DMS 273 (cell line): ENCODE measurements at regions not wholly inside any gene's neighbourhood (a gene's known extent, or its start where the extent isn't known, plus 50 kb on each side); places are given as distances from the start of the nearest gene placed in this dataset.

Source experiments
- DNase-seq: peaks from one replicate; lab custom pipeline; 2025; ENCODE audit not compliant: unreplicated experiment; lab: John Stamatoyannopoulos, UW

DNA sequence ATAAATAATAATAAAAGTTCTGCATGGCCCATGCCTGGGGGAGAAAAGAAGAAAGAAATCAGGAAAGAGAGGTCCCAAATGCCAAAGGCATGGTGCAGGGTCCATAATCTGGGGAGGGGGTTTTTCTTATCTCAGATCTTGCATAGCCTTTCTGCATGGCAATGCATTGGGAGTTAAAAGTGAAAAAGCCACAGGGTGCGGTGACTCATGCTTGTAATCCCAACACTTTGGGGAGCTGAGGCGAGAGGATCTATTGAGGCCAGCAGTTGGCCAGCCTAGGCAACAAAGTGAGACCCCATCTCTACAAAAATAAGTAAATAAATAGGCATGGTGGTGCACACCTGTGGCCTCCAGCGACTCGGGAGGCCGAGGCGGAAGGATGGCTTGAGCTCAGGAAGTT lies 76.8 kb upstream of the GATA2 start:
- DNase-seq: no peak

DNA sequence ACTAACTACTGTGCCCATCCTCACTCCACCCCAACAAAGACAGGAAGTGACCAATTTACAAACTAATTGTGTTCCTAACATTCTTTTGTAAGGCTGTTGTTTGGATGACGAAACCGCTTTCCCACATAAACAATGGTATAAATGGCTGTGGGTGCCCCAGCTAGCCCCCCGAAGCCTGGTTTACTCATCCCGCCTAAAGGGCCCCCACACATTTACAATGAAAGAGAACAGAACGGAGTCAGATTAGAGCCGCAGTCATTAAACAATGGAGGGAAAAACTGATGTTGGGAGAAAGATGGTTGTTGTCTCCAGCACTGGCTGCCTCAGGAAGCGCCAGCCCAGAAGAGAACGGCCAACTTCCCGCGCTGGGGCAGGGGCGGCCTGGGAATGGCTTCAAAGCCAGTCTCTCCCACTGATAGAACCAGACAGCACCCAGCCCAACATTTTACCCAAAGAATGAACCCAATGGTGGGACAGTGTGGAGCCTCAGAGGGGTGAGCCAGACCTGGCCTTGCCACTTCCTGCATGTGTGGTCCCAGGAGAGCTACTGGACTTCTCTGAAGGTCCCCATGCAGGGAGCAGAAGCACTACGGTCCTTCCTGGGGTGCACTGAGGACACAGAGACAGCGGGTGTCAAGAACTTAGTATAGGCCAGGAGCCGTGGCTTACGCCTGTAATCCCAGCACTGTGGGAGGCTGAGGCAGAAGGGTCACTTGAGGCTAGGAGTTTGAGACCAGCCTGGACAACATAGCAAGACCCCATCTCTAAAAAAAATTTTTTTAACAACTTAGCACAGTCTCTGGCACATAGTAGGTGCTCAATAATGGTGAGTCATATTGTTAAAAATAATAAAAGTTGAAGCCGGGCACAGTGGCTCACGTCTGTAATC lies 75.8 kb upstream of the GATA2 start:
- DNase-seq: no peak

DNA sequence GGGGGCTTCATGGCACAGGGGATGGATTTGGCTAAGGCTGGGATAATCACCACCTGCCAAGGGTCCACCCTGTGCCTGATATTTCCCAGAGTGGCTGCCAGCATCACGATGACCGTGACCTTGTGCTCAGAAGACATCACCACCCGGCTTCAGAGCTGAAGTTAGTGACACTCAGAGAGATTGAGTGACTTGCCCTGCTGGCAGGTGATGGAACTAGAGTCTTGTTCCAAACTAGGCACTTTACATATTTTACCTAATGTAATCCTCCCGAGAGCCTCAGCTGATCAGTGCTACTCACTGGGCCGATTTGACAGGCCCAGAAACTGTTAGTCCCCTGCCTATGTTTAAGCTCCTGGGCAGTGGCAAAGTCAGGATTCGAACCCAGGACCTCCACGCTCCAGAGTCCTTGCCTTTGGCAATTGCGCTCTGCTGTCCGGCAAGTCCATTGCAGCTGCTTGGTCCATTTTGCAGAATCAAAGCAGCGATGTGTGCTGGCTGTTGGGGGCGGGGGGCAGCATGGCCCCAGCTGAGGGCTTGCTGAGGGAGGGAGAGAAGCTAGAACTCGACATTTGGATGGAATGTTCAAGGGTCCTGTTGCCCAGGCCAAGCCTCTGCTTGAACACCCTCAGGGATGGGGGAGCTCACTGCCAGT lies 74.8 kb upstream of the GATA2 start:
- DNase-seq: peak; percentile 40

DNA sequence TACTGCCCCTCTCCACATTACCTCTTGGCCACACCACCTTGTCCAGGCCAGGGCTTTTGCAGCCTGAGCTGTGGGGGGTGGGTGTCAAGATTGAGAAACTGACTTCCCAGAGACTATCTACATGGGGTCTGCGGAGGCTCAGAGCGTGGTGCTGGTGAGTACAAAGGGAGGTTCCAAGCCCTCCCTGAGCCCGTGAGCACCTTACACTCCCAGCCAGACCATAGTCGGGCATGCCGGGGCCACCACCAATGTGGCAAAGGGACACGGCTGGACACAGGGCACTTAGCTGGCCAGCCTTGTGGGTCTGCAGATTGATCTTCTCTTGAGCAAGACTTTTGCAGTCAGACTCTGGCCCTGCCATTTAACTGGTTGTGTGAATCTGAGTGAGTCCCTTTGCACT lies 74.1 kb upstream of the GATA2 start:
- DNase-seq: no peak

DNA sequence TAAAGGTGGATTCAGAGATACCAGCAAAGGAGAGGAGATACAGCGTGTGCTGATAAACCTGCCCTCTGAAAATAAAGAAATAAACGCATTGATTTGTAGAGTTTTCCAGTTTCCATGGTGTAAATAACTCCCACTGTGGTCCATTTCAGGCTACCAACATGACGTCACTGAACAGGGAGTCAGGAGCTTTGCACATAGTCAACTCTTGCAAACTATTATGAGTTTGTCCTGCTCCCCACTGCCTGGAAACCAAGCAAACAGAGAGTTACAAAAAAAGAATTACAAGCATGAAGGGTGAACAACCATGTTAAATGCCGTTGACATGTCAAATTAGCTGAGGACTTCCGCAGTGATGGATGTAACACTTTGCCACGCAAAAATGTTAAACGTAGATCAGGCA lies 70.4 kb upstream of the GATA2 start:
- no peak for DNase-seq

DNA sequence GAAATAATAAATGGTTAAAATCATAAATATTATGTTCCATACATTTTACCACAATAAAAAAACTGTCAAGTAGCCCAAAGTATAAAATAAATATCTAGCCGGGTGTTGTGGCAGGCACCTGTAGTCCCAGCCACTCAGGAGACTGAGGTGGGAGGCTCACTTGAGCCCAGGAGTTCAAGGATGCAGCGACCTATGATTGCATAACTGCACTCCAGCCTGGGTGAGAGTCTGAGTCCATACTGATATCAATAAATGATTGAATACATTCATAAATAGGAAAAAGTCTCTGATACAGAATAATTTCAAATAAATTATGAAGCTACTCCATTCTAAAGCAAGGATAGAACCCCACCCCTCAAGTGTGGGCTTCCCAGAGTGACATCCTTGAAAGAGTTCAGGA lies 68.5 kb upstream of the GATA2 start:
- DNase-seq: no peak

DNA sequence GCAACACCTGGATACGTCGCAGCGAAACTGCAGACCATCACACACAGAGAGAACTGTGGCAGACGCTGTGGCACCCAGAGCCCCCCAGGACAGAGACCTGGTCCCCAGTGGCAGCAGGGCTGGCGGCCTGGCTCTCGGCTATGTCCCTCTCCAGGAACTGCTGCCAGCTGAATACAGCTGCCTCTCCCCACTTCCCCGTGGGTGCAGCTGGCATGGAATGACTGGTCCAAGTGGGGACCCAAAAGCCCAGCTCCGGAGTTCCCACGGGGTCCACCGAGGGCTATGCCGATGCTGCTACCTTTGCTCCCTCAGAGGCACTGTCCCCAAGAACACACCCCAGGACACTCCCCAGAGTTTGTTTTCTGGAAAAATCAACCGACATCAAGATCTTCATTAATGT lies 67.8 kb upstream of the GATA2 start:
- no peak for DNase-seq

DNA sequence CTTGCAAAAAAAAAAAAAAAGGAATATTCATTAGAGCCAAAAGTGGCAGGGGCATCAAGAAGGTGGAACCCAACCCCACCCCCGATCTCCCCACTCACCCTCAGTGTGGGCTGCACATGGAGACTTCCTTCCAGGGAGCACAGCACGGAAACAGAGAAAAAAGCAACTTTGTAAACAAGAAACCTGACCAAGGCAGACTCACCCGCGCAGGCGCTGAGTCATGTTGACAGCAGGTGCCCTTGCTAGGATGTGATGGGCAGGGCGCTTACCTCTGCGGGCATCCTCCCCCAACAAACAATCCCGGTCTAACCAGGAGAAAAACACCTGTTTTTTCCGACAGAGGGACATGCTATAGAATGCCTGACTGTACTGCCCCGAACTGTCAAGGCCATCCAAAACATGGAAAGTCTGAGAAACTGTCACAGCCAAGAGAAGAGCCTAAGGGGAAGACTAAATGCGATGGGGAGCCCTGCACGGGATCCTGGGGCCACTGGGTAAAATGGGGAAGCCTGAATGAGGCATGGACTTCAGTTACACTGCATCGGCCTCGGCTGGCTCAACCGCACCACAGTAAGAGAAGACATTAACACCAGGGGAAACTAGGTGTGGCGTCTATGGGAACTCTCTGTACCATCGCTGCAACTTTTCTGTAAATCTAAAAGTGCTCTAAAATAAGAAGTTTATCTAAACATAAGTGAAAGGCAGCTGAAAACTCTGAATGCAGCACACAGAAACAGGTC lies 66.7 kb upstream of the GATA2 start:
- DNase-seq: peak; percentile 46

DNA sequence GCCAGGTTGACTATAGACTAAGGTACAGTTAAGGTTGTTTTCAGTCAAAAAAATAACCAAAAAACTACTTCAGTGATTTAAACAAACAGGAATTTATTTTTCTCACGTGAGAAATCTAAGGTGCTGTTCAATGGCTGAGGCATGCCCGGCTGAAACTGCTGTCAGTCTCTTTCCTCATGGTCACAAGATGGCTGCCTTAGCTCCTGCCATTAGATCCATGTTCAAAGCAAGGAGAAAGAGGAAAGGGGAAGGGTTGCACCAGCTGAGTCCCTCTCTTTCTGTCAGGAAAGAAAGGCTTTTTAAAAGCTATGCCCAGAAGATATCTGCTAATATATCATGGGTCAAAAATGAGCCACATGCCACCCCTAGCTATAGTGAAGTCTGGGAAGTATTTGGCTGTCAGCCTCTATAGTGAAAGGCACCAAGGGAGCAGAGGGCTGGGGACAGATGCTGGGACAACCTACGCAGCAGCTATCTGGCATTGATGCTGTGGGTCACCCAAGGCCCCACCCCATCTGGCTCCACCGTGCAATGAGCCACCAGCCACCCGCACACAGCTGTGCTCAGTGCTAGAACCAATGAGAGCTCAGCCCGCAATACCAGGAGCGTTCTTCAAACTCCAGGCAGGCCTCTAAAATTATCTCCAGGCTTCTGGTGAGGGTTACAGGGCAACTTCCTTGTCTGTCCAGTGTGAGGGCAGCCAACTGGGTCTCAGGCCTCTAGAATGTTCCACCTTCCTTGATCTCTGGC lies 64.7 kb upstream of the GATA2 start:
- no peak for DNase-seq

DNA sequence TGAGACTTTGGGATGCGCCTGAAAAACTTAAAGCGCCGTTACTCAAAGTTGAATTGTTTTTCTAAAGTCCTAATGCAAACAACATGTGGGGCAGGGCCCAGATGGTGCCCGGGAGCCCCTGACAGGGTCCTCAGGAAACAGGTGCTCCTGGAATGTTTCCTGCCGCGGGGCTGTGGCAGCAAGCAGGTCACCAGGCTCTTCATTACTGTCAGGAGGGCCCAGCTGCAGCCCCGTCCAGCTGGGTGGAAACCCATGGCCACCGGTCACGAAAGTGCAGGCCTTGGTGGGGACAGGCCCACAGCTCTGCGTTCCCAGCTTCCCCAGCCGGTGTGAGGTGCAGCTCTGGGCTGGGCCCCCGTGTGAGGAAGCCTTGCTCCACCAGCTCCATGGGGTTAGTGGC lies 63.9 kb upstream of the GATA2 start:
- no peak for DNase-seq

DNA sequence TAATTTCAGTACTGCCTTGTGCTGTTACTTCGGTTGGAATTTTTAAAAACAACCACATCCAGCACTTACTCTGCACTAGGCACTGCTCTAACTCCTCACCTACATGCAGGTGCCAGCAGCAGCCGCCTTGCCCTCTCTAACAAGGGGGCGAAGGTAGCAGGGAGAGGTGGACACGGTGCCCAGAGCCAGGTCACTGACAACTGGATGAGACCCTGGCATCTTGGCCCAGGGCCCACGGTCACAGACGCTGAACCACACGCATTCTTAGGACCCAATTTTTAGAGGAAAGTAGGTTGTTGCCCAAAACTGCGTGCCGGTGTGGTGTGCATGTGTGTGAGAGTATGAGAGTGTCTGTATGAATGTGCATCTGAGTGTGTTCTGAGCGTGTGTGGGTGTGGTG lies 63.4 kb upstream of the GATA2 start:
- no peak for DNase-seq

DNA sequence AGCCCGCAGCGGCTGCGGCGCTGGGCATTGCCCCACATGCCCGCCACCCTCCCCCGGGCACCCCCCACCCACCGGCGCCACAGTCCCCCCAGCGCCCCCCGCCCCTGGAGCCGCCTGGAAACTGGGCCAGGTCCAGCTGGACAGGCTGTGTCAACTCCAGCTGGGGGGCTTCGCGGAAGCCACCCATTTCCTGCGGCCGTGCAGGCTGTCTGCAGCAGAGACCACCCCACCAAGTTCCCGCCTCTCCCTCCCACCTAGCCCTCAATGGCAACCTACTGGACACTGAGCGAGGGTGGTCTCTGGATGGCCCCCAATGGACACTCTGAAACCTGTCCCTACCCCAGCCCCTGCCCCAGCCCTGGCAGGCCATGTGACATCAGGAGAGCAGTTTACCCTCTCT lies 62.8 kb upstream of the GATA2 start:
- no peak for DNase-seq

DNA sequence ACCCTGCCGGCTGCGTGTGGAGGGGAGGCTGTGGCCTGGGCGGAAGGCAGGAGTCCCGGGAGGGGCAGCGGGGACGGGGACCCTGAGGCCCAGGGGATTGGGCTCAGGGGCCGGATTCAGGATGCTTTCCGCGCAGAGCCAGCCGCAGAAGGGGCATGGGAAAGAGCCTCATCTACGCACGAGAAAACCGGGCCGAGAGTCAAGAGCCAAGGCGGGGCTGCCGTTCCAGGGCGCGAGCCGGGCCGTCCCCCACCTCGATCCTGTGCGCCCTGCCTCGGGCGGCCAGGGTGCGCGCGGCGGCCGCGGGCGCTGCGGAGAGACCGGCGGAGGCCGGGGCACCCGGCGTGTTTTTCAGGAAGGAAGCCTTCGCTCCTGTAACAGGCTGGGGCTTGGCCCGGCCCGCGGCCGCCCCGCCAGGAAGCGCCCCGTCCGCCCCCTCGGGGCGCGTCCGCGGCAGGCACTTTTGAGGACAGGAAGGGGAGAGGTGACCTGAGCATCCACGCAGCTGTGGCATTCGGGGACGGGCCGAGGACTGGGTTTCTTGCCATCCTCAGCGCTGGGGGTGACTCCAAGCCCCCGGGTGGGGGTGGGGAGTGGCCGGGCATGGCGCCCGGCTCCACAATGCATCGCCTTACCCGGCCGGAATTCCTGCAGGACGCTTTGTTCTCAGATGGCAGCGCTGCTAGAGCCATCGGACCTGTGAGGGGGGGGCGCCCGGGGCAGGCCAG lies 62.3 kb upstream of the GATA2 start:
- DNase-seq: peak; percentile 58

DNA sequence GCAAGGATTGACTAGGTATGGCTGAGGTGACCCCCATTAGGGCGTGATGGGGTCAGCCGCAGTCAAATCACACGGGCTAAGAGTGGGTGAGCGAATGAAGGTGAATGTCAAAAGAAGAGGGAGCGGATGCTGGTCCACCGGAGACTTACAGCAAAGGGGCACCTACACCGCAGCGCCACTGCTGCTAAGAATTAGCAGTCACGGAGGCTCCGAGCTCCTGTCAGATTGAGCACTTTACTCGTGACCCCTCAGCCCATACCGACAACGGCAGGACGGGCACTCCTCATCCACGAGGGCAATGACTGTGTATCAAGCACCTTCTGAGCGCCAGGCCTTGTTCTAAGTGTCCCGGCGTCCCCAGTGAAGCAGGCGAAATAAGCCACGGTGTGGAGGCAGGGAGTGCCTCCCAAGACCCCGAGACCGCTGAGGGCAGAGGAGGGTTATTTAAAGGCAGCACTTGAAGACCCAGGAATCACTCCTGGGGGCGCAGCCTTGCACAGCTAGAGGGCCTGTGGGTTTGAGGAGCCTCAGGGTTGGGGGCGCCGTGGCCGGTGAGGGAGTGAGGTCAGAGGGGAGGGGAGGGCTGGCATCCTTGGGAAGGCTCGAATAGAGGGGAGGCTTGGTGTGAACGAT lies 61.6 kb upstream of the GATA2 start:
- no peak for DNase-seq

DNA sequence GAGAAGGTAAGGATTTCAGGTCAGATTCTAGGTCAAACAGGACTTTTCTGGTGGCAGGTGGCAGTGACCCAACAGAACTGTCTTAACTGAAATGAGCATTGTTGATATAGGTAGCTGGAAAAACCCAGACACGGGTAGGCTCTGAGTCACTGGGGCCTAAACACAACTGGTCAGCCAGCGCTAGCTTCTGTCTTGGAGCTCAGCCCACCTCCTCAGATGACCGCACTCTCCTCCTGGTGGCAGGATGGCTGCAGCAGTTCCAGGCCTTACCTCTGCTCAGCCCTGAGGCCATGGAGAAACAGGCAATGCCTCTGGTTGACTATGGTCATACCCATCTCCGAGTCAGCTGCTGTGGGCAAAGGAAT lies 61.1 kb upstream of the GATA2 start:
- DNase-seq: no peak

DNA sequence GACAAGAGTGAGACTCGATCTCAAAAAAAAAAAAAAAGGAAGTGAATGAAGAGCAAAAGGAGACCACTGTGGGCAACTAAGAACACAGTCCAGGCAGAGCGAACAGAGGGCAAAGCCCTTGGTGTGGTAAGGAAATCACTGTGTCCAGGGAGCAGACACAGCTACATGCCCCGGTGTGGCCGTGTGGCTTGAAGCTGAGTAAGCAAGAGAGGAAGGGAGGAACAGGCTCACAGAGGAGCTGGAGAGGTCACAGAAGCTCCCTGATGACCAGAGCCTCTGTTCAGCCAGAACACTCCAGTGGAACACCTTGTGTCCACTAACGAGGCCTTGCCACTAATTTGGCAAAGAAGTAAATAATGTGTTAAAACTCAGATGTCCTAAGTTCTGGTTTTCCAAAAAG lies 60.6 kb upstream of the GATA2 start:
- DNase-seq: no peak

DNA sequence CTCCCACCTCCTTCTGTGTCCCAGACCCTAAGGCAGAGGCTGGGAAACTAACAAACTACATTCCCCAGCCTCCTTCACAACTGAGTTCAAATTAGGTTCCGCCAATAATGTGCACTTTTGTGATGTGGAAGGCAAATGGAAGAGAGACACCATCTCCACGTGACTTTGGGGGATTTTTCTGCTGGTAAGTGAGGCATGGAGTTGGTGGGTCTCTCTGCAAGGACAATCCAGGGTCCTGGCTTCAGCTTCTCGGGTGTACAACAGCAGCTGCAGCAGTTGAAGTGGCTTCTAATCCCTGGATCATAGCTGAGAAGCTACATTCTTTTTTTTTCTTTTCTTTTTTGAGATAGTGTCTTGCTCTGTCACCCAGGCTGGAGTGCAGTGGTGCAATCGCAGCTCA lies 58.9 kb upstream of the GATA2 start:
- DNase-seq: no peak

DNA sequence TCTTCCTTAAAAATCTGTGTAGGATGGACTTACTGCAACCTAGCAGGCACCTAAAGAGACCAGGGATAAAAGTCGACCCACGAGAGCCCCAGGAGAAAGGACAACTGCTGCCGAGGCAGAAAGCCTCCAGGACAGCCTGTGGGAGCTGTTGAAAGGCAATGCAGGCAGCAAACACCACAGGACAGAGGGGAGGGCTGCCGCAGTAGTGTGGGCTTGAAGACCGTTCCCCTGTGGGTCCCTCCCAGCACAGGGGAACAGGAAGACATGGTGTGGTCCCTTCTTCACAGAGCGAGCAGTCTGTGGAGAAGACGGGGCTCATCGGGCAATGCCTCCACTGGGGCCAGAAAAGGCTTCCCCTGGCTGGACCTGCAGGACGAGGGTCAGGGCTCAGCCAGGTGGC lies 58.5 kb upstream of the GATA2 start:
- DNase-seq: no peak

DNA sequence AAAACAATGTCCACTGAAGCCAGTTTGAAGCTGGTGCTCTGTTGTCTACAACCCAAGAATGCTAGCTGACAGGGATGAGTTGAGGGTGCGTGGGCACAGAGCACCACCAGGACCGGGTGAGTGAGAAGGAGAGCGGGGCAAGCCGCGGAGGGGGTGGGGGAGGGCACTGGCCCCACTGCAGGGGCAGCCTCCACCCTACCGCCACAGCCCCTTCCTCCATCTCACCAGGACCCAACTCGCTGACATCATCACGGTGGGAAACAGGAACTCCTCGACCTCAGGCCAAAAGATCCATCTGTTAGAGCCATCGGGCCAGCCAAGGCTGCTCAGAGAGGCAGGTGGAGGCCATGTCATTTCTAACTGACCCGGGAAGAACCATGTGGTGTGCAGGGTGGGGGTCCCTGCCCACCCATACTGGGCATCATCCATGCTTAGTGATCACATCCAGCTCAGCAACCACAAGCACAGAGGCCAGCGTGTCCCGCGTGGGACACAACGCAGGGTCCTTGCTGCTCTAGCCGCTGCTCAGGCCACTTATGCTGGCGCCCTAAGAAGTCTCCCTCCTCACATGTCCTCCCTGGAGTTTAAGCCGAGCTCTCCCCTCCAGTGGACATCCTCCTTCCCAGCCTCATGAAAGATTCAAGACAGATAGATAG lies 57.6 kb upstream of the GATA2 start:
- DNase-seq: no peak

DNA sequence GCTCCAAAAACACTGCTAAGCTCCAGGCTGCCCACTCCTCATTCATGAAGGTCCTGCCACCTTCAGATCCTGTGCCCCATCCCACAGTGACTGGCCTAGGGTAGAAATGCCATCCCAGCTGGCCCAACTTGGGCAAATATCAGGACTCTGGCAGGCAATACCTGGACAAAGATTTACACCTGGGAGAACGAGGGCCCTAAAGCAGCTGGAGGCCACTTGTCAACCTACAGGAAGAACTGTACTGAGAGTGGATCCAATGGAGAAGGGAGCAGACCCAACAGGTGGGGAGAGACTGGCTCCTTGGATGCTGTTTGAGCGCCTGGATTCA lies 57.1 kb upstream of the GATA2 start:
- no peak for DNase-seq
